ENCODE measurements at regions not wholly inside any gene's neighbourhood (a gene's known extent, or its start where the extent isn't known, plus 50 kb on each side); places are given as distances from the start of the nearest gene placed in this dataset.

GRCh38 chr11:112514011-112514740 lies 253.5 kb upstream of the PLET1 start (continued):
- TF ChIP-seq CHD7 (IDR thresholded peaks at IDR 0.05; ENCODE audit: insufficient replicate concordance, low read length) (no peak), NRF1 (IDR thresholded peaks at IDR 0.05; ENCODE audit: low read depth, low read length) (no peak), SAP30 (IDR thresholded peaks at IDR 0.05; ENCODE audit: insufficient read depth, insufficient replicate concordance, low read length) (no peak), SP2 (IDR thresholded peaks at IDR 0.05; ENCODE audit: low read length) (no peak), RFX5 (IDR thresholded peaks at IDR 0.05; ENCODE audit: borderline replicate concordance, low read depth, low read length) (no peak), TAF7 (optimal IDR thresholded peaks at IDR 0.05; ENCODE audit: borderline replicate concordance, low read depth, low read length) (no peak), YY1 (IDR thresholded peaks at IDR 0.05; ENCODE audit: low read depth, low read length) (no peak), SRF (IDR thresholded peaks at IDR 0.05; ENCODE audit: low read depth, low read length) (no peak), SIN3A (conservative IDR thresholded peaks at IDR 0.05 in 1 of 2, IDR thresholded peaks at IDR 0.05 in 1 of 2; ENCODE audit: low read depth in 1 of 2, low read length in 2 of 2) (no peak), MAFK (IDR thresholded peaks at IDR 0.05; ENCODE audit: low read depth, low read length) (no peak)

Data from H1 (cell line).